HK-2 (cell line): ENCODE measurements at regions not wholly inside any gene's neighbourhood (a gene's known extent, or its start where the extent isn't known, plus 50 kb on each side); places are given as distances from the start of the nearest gene placed in this dataset.
"Not testable (repeated sequence)": the region's sequence is repeated elsewhere in the genome, so short reads cannot be mapped to it uniquely, and the experiment has no call there.

Experiments used
- DNase-seq: peaks from one replicate; pipeline ENCODE4 v3.0.0-alpha.2; 2018; ENCODE audit not compliant: unreplicated experiment

DNA sequence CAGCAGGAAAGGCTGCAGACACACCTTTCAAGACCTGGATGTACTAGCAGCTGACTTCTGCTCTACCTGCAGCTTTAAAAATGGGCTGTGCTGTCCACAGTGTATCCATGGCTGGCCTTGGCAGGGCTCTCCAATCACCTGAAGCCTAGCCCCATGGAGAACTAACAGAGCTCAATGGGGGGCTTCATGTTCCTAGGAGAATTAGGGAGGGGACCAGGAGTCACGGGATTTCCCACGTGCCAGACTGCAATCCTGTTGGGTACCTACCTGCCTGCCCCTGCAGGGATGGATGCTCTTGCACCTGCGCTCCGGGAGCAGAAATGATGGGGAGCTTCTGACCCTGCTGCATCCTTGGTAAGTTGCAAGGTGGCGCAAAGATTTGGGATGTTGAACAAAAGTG is 462.1 kb downstream of the ICE1 start:
- no peak for DNase-seq

- no peak for DNase-seq
Observed at GRCh38 chr5:5883562-5883961, 461.1 kb downstream of the ICE1 start.

DNA sequence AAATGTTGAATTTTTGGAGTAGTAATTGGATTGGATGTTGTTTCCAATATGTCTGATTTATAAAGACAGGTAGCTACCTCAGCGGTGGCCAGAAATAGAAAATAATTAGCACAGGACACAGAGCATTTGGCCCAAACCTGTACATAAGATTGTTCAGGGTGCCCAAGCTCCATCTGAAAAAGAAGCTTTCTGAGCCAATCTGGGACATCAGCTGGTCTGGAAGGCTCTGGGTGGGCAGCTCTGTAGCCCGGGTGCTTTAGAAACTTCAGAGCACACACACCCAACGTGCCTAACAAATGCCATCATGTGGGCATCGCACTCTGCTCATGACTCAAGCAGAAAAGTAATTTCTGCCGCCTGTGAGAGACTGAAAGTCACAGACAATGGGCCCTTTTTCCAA is 460.7 kb downstream of the ICE1 start:
- DNase-seq = no peak

- no peak for DNase-seq
Observed at GRCh38 chr5:5882706-5883105, 460.2 kb downstream of the ICE1 start.

DNA sequence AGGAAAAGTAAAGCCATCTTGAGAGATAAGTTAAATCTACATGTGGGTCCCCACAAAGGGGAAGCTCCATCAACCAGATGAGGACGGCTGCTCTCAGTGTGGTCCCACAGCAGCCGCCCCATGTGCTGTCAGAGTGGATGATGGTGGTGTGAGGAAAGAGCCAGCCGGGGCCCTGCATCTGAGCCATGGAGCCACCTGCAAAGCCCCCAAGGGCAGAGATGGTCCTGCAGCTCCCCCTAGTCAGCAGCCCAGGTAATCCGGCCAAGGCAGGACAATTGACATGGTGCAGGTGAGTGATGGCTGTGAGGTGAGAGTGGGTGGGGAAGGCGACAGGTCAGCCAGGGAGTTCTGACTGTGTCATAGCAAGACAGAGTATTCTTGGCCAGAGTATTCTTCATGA is 458.8 kb downstream of the ICE1 start:
- no peak for DNase-seq

DNA sequence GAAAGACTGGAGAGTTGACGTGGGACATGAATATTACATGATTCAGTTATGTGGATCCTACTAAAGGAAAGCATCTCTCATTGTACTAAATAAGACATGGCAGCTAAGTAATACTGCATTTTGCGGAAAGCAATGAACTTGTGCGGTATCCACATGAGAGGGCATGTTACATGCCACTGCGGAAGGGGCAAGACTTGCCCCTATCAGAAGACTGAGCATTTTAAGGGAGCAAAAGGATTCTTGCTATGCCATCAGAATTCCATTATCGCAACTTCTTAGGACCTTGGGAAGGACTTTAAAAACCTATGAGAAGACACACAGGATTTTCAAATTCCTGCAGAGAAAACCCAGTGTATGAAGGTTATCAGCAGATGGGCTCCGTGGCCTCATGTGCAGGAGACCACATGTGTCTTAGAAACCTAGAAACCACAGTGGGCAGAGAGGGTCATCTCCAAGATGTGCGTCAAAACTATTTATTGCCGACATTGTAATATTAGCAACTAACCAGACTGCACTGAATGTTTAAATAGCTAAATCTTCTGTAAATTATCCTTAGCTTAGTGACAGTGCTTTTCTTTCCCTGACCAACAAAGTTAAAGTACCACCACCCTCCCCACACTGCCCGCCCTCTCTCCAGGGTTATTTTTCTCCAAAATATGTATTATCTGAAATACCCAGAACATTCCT is 457.7 kb downstream of the ICE1 start:
- DNase-seq = no peak

DNA sequence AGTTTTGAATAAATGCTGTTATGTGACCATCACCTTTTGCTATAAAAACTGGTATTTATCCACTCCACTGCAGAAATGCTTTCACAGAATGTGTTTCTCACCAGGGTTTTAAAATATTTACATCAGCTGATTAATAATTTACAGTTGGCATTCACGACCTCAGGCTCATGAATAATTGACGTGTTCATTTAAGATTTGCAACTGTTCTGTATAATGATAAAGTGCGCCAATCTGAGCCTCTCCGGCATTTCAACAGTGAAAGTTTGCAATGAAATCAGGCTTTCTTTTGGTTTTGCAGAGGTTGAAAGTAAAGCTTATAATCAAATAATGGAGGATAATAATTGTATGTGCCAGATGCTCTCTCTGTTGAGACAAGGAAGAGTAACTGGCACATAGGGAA is 434.9 kb downstream of the ICE1 start:
- no peak for DNase-seq

GRCh38 chr5:5854087-5854486 is 431.6 kb downstream of the ICE1 start:
- DNase-seq = no peak

DNA sequence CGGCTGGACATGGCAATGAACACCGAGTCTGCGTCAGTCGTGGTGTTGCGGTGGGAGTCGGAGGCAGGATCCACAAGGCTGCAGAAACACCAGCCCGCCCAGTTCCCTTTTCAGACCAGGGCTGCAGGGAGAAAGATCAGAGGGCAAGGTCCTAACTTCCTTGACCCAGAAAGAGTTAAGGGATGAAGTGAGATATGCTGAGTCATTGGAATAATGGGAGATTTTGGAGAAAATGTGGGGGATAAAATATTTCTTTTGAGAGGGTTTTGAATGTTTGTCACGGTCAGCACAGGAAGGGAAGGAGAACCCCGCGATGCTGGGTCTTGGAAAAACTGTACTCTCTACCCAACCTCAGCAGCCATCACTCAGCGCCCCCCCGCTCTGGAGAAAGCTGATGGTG is 416.0 kb downstream of the ICE1 start:
- no peak for DNase-seq

DNA sequence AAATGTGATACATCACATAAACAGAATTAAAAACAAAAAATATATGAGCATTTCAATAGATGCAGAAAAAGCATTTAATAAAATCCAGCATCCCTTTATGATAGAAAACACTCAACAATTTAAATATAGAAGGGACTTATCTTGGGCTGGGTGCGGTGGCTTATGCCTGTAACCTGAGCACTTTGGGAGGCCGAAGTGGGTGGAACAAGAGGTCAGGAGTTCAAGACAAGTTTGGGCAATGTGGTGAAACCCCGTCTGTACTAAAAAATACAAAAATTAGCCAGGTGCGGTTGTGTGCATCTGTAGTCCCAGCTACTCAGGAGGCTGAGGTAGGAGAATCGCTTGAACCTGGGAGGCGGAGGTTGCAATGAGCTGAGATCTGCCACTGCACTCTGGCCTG is 409.1 kb downstream of the ICE1 start:
- DNase-seq = not testable (repeated sequence)

DNA sequence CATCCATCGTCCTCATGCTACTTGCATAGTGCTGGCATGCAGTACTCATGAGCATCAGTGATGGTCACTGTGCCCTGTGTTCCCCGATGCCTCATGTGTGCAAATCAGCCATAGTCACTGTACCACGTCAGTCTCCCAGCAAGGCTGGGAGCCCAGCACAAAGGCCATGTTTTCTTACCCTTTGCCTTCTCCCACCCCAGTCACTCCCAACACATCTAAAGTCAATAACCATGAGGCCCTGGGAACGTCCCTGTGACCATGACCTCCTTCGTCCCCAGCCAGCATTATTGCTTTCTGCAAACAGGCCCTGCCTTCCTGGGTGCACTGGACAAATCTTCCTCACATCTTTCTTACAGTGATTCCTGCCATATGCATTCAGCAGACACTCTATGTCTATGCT is 406.1 kb downstream of the ICE1 start:
- DNase-seq = no peak

DNA sequence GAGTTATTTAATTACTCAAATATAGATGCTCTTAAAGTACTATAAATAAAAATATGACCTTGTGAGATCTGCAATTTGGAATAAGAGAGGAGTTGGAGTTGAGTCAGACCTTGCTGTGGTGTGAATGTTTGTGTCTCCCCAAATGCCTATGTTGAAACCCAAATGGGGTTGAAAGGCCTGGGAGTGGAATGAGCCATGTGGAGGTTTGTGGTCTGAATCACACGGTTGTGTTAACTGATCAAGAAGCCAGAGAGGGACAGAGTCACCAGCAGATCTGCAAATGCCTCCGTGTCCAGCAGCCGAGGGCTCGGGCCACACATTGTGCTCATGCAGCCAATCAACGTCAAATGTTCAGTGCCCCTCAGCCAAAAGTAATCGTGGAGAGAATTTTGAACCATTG is 404.4 kb downstream of the ICE1 start:
- DNase-seq = no peak

GRCh38 chr5:5822729-5823257 is 400.3 kb downstream of the ICE1 start:
- DNase-seq = no peak

DNA sequence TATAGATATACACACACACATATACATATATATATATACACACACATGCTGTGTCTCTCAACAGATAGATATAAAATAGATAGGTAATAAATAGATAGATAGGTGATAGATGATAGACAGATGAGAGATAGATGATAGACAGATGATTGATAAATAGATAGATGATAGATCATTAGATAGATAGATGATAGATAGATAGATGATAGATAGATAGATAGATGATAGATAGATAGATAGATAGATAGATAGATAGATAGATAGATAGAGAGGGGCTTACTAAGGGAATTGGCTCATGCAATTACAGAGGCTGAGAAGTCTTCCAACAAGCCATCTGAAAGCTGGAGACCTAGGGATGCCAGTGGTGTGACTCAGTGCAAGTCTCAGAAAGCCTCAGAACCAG is 394.5 kb downstream of the ICE1 start:
- no peak for DNase-seq

GRCh38 chr5:5813441-5813840 is 391.0 kb downstream of the ICE1 start:
- DNase-seq = no peak

GRCh38 chr5:5810461-5810860 is 388.0 kb downstream of the ICE1 start:
- no peak for DNase-seq

DNA sequence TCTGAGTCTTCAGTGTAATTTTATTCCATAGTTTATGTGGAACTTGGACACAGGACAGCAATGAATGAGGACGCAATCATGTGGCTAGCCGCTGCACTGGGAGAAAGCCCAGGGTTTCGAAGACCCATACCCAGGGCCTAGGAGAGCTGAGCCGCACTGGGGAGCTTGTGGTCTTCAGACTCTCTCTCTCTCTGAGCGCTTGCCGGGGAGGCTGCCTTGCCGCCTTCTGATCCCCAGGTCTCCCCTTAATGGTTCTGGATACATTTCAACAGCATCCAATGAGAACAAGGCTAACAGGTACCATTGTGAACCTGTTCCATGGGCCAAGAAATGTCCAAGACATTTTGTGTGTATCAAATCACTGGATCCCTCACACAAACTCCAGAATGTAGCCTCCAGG is 383.4 kb downstream of the ICE1 start:
- no peak for DNase-seq

- DNase-seq = no peak
Observed at GRCh38 chr5:5804478-5805233, 382.2 kb downstream of the ICE1 start.

DNA sequence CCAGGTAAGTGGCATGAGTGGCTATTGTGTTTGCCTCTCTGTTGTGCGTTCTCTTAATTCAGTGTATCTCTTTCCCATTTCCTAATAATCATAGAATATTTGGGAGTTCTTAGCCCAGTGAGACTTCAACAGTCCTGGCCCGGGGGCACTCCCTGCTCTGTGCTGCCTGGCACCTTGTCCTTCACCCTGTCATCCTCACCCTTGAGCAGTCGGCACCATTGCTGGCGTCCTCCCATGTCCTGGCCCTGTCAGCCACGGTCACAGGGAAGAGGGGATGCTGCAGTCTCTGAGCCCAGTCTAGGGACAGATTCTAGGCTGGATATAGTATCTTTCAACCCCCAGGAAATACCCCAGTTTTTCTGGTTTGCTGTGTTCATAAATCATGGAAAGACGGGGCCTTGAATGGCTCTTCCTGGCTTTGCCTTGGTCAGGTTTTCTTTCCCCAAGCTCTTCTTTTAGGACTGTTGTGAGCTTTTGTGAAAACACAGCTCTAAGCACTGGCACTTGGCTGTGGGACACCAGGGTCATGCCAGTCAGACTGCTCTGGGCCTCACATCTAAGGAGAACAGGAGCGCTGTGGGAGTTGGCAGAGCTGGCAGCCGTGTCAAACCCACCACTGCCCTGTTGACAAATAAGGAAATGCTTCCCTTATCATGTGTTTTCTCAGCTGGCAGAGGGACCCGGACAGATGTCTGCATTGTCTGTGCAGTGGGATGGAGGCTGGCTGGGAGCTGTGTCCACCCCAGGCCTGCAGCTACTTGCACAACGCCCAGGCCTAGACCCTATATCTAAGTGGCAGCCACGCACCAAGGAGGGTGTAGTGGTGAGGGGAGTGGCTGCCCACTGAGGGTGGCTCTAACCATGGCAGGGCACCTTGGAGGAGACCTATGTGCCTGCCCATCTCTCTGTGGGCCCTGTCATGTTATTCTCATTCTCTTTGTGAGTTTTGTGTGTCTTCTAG is 378.6 kb downstream of the ICE1 start:
- DNase-seq = no peak

GRCh38 chr5:5799826-5800225 is 377.3 kb downstream of the ICE1 start:
- DNase-seq = no peak

DNA sequence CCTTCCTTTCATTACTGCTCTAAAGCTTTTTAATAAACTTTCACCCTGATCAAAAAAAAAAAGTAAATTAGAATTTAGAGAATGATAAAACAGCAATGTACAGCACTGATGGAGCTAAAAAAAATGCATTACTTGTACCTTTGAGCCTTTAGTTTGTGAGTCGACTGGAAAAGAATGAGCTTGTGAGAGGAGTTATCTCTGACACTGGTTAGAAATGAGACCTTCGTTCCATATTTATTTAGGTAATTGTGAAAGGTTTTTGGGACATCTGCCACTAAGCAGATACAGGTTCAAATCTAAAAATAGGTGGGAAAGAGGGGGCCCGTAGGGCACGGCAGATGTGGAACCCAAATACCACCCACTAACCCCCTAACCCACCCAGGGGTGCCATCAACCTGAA is 376.8 kb downstream of the ICE1 start:
- no peak for DNase-seq

DNA sequence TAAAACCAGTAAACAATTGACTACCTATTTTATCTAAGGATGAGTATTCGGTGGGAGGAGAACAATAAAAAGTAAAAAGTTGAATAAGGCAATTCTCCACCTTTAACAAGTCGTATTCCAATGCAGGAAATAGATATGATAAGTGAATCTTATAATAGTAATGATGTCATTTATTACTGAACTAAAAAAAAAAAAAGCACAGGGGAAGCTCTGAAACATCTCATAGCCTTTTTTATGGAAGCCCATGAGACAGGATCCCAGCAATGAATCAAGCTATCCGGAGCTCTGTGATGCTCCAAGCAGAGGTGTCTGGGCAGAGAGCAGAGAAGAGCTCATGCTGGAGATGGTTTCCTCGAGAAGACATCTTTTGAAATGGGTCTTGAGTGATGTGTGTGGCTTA is 376.0 kb downstream of the ICE1 start:
- DNase-seq = no peak
